Kidney epithelial cell (primary cell): ENCODE measurements at regions not wholly inside any gene's neighbourhood (a gene's known extent, or its start where the extent isn't known, plus 50 kb on each side); places are given as distances from the start of the nearest gene placed in this dataset.

ENCODE experiments used
- DNase-seq: peaks from one replicate; pipeline ENCODE4 v3.0.0-alpha.2; 2010; ENCODE audit warnings: low read depth
- H3K27me3 ChIP-seq: 2 replicates; pipeline ENCODE4 v1.6.0; 2011; ENCODE audit warnings: low read length; ENCODE audit not compliant: control insufficient read depth, insufficient read depth
- H3K36me3 ChIP-seq: 2 replicates; pipeline ENCODE4 v1.5.1; 2011; ENCODE audit warnings: low read length; ENCODE audit not compliant: control insufficient read depth, insufficient read depth
- H3K4me3 ChIP-seq: 2 replicates; pipeline ENCODE4 v1.5.1; 2011; ENCODE audit warnings: low read depth, mild to moderate bottlenecking, control low read depth, low read length
- CTCF ChIP-seq: IDR thresholded peaks from 2 replicates; pipeline ENCODE4 v1.5.1; 2011; ENCODE audit warnings: mild to moderate bottlenecking, moderate library complexity, low read length, control low read depth, inconsistent platforms; ENCODE audit not compliant: insufficient read depth, poor library complexity, severe bottlenecking

DNA sequence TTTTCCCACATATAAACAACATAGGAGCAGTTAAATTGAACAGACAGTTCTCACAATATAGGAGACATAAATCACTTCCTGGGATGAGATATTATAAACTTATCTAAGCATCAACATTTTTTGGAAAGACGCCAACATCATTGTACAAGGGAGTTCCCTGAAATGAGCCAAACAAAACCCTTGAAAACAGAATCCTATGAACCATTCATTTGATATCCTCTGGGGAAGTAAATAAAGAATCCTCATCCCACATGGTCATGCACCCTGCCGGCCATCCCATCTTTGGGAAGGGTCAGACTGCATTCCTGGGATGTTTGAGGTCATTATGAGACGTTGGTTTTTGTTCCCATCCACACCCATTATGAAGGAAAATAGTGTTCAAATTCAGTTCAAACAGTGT lies 111.8 kb upstream of the USP25 start:
- no peak for TF ChIP-seq CTCF

DNA sequence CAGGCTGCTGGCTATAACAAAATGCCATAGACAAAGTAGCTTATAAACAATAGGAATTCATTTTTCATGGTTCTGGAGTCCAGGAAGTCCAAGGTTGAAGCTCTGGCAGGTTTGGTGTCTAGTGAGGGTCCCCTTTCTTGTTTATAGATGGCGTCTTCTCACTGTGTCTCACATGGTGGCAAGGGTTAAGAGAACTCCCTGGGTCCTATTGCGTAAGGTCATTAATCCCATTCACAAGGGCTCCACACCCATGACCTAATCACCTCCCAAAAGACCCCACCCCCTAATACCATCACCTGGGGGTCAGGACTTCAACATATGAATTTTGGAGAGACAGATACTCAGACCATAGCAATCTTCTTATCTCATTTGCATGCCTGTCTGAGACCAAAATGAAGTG lies 108.9 kb upstream of the USP25 start:
- Histone ChIP-seq H3K27me3 (no peaks in the 10 kb centered on the region), H3K36me3 (no peaks in the 10 kb centered on the region), H3K4me3 (no peak overlapping the region)
- no peak for TF ChIP-seq CTCF
- no peak for DNase-seq

More for the DNA sequence above, 111.8 kb upstream of the USP25 start:
- H3K4me3 ChIP-seq = no peak overlapping the region
- DNase-seq = peak; percentile 18
- no peaks in the 10 kb centered on the region for H3K36me3 ChIP-seq
- H3K27me3 ChIP-seq = no peaks in the 10 kb centered on the region

- H3K4me3 ChIP-seq = no peak overlapping the region
- no peaks in the 10 kb centered on the region for H3K27me3 ChIP-seq
- no peak for TF ChIP-seq CTCF
- H3K36me3 ChIP-seq = no peaks in the 10 kb centered on the region
- no peak for DNase-seq
Observed at GRCh38 chr21:15624646-15625045, 105.1 kb upstream of the USP25 start.

DNA sequence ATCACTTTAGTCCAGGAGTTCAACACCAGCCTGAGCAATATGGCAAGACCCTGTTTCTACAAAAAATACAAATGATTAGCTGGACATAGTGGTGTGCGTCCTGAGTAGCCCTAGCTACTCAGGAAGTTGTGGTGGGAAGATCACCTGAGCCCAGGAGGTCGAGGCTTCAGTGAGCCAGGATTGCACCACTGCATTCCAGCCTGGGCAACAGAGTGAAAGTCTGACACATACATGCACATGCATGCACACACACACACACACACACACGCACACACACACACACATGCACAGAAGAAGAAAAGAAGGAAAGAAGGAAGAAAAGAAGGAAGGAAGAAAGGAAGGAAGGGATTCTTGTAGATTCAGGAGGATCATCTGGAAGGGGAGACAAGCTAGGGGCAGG lies 104.4 kb upstream of the USP25 start:
- TF ChIP-seq CTCF = no peak
- no peak for DNase-seq
- no peaks in the 10 kb centered on the region for H3K27me3 ChIP-seq
- no peaks in the 10 kb centered on the region for H3K36me3 ChIP-seq
- no peak overlapping the region for H3K4me3 ChIP-seq

DNA sequence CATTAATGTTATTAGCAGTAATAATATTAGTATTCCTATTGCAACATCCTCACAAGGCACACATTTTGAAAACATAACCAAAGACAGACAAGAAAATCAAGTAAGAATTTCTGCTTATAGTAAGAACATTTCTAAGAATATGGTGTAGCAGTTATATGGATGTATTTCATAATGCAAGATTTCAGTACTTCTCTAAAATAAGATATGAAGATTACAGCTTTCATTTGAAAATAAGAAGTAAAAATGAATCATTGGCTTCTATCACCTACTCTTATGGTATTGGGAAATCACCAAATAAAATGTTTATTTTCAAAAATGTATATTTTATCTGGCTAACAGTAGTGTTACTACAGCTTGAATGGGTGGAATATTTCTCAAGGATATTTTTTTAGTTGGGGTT lies 103.8 kb upstream of the USP25 start:
- no peak for DNase-seq
- no peak for TF ChIP-seq CTCF
- Histone ChIP-seq H3K27me3 (no peaks in the 10 kb centered on the region), H3K36me3 (no peaks in the 10 kb centered on the region), H3K4me3 (no peak overlapping the region)

- TF ChIP-seq CTCF = no peak
- Histone ChIP-seq H3K27me3 (no peaks in the 10 kb centered on the region), H3K4me3 (no peak overlapping the region), H3K36me3 (no peaks in the 10 kb centered on the region)
- no peak for DNase-seq
Observed at GRCh38 chr21:15627011-15627410, 102.8 kb upstream of the USP25 start.
